ENCODE measurements at regions not wholly inside any gene's neighbourhood (a gene's known extent, or its start where the extent isn't known, plus 50 kb on each side); places are given as distances from the start of the nearest gene placed in this dataset.

DNA sequence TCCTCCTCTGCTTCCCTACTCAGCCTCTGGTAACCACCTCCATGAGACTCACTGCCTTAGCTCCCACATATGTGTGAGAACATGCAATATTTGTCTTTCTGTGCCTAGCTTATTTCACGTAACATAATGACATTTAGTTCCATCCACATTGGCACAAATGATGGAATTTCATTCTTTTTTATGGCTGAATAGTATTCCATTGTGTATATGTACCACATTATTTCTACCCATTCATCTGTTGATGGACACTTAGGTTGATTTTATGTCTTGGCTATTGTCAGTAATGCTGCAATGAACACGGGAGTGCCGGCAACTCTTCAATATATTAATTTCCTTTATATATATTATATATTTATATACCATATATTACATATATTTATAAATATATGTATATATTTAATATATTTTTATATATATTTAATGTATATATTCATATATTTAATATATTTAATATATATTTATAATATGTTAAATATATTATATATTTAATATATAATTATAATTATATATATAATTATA is 1046.9 kb downstream of the DNAJB9 start:
- TF ChIP-seq, protein P1, sequence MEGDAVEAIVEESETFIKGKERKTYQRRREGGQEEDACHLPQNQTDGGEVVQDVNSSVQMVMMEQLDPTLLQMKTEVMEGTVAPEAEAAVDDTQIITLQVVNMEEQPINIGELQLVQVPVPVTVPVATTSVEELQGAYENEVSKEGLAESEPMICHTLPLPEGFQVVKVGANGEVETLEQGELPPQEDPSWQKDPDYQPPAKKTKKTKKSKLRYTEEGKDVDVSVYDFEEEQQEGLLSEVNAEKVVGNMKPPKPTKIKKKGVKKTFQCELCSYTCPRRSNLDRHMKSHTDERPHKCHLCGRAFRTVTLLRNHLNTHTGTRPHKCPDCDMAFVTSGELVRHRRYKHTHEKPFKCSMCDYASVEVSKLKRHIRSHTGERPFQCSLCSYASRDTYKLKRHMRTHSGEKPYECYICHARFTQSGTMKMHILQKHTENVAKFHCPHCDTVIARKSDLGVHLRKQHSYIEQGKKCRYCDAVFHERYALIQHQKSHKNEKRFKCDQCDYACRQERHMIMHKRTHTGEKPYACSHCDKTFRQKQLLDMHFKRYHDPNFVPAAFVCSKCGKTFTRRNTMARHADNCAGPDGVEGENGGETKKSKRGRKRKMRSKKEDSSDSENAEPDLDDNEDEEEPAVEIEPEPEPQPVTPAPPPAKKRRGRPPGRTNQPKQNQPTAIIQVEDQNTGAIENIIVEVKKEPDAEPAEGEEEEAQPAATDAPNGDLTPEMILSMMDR (conservative IDR thresholded peaks at IDR 0.05; ENCODE audit: low read depth, low read length) = no peak
- TF ChIP-seq EZH2 (IDR thresholded peaks at IDR 0.05; ENCODE audit: low read length, unreplicated experiment) (no peak), EZH2phosphoT487 (IDR thresholded peaks at IDR 0.05; ENCODE audit: borderline replicate concordance, low read length) (no peak)

Measured in PC-3 (cell line).